Natural killer cell (primary cell): ENCODE measurements at regions not wholly inside any gene's neighbourhood (a gene's known extent, or its start where the extent isn't known, plus 50 kb on each side); places are given as distances from the start of the nearest gene placed in this dataset.
"Not testable (repeated sequence)": the region's sequence is repeated elsewhere in the genome, so short reads cannot be mapped to it uniquely, and the experiment has no call there.

Experiments
- ATAC-seq, 3 donors: fragments of 150-1000 bp in 2 of 3; fragments of 200-7000 bp in 1 of 3; cut with Tn5 transposase; 1 replicate in 1 of 3; 2 replicates in 2 of 3; pipeline ENCODE4 v1.10.0; 2021; ENCODE audit warnings: mild to moderate bottlenecking in 2 of 3, moderate library complexity in 2 of 3
- DNase-seq, 2 donors: peaks; one replicate each; pipeline versions ENCODE4 v3.0.0 to v3.0.0-alpha.2; 2013 to 2021; ENCODE audit warnings: mixed read lengths in 1 of 2
- H3K27ac ChIP-seq: one replicate; pipeline ENCODE4 v1.5.1; 2013; ENCODE audit warnings: mild to moderate bottlenecking, low read length
- H3K27me3 ChIP-seq: one replicate; pipeline ENCODE4 v1.6.1; 2013; ENCODE audit warnings: low read length; ENCODE audit not compliant: control insufficient read depth, insufficient read depth
- H3K36me3 ChIP-seq: one replicate; pipeline ENCODE4 v1.6.1; 2013; ENCODE audit warnings: low read length; ENCODE audit not compliant: control insufficient read depth, insufficient read depth
- H3K4me1 ChIP-seq: one replicate; pipeline ENCODE4 v1.6.1; 2013; ENCODE audit warnings: low read length; ENCODE audit not compliant: control insufficient read depth, insufficient read depth
- H3K4me3 ChIP-seq: one replicate; pipeline ENCODE4 v1.5.1; 2013; ENCODE audit warnings: low read length
- H3K9me3 ChIP-seq: one replicate; pipeline ENCODE4 v1.6.1; 2013; ENCODE audit warnings: low read length; ENCODE audit not compliant: control insufficient read depth, insufficient read depth
- H3K27ac Mint-ChIP-seq, 2 donors: one replicate each; pipeline ENCODE4 v1.8.0; 2022; ENCODE audit warnings: mild to moderate bottlenecking in 2 of 2, mixed read lengths in 2 of 2, moderate library complexity in 1 of 2
- H3K27me3 Mint-ChIP-seq, 2 donors: one replicate each; pipeline ENCODE4 v1.8.0; 2022; ENCODE audit warnings: low read depth in 2 of 2, mixed read lengths in 2 of 2
- H3K36me3 Mint-ChIP-seq: one replicate; pipeline ENCODE4 v1.8.0; 2022; ENCODE audit warnings: mixed read lengths
- H3K4me1 Mint-ChIP-seq, 2 donors: one replicate each; pipeline ENCODE4 v1.8.0; 2022; ENCODE audit warnings: mixed read lengths in 2 of 2
- H3K4me3 Mint-ChIP-seq: one replicate; pipeline ENCODE4 v1.8.0; 2022; ENCODE audit warnings: mild to moderate bottlenecking, moderate library complexity, mixed read lengths
- H3K9me3 Mint-ChIP-seq, 2 donors: one replicate each; pipeline ENCODE4 v1.8.0; 2022; ENCODE audit warnings: mixed read lengths in 2 of 2
- CTCF ChIP-seq: fragments of 200-600 bp; IDR thresholded peaks from one replicate; pipeline ENCODE4 v1.8.0; 2022; ENCODE audit warnings: antibody characterized with exemption
- WGBS: methylation state at CpG from one replicate; pipeline ENCODE4 v1.1.7; 2013; ENCODE audit warnings: missing lambda C conversion rate; ENCODE audit not compliant: insufficient coverage; 5-methylcytosine and 5-hydroxymethylcytosine counted together
- intact Hi-C: fragments of 100-400 bp; cut with micrococcal nuclease; formaldehyde crosslinking; loops from one replicate; pipeline ENCODE4 v1.14.2; 2022

- Mint-ChIP-seq H3K4me3 (no peak overlapping the region), H3K27ac (no peak overlapping the region), H3K27me3 (peaks cover 7 to 9% of the 10 kb centered on the region in 2 donors), H3K4me1 (peaks cover 0 to 3% of the 10 kb centered on the region in 2 donors), H3K9me3 (peaks cover 0 to 2% of the 10 kb centered on the region in 2 donors), H3K36me3 (no peaks in the 10 kb centered on the region)
- Histone ChIP-seq H3K27ac (no peak overlapping the region), H3K4me1 (no peaks in the 10 kb centered on the region), H3K4me3 (no peak overlapping the region), H3K27me3 (no peaks in the 10 kb centered on the region), H3K9me3 (no peaks in the 10 kb centered on the region), H3K36me3 (no peaks in the 10 kb centered on the region)
- intact Hi-C loops, result no loop called here
- no peak for DNase-seq
- WGBS, result 100% methylated on average over 1 of the region's 3 CpGs
- TF ChIP-seq CTCF, result no peak
- no peak for ATAC-seq
Observed at GRCh38 chr5:102590467-102590866, 91.7 kb upstream of the SLCO6A1 start.

GRCh38 chr5:102591650-102592049 is 92.8 kb upstream of the SLCO6A1 start:
- Mint-ChIP-seq H3K36me3 (no peaks in the 10 kb centered on the region), H3K4me3 (no peak overlapping the region), H3K27ac (no peak overlapping the region), H3K27me3 (peaks cover 7 to 9% of the 10 kb centered on the region in 2 donors), H3K9me3 (peaks cover 0 to 2% of the 10 kb centered on the region in 2 donors), H3K4me1 (peaks cover 0 to 8% of the 10 kb centered on the region in 2 donors)
- no peak for DNase-seq
- Histone ChIP-seq H3K9me3 (no peaks in the 10 kb centered on the region), H3K36me3 (no peaks in the 10 kb centered on the region), H3K27ac (no peak overlapping the region), H3K4me1 (no peaks in the 10 kb centered on the region), H3K4me3 (no peak overlapping the region), H3K27me3 (no peaks in the 10 kb centered on the region)
- intact Hi-C loops, result no loop called here
- ATAC-seq, result no peak
- no peak for TF ChIP-seq CTCF
- 68% methylated on average over 4 of the region's 5 CpGs for WGBS

- H3K36me3 ChIP-seq, DNase-seq, H3K9me3 Mint-ChIP-seq, H3K27me3 ChIP-seq, H3K4me3 ChIP-seq, H3K27ac ChIP-seq, H3K36me3 Mint-ChIP-seq, H3K27me3 Mint-ChIP-seq, ATAC-seq, H3K27ac Mint-ChIP-seq, H3K4me3 Mint-ChIP-seq, H3K9me3 ChIP-seq, H3K4me1 ChIP-seq, H3K4me1 Mint-ChIP-seq, intact Hi-C loops: not testable (repeated sequence)
- 98% methylated on average over 3 of the region's 3 CpGs for WGBS
Observed at GRCh38 chr5:102592586-102592985, 93.8 kb upstream of the SLCO6A1 start.

- H3K9me3 Mint-ChIP-seq, result peaks cover 0 to 2% of the 10 kb centered on the region in 2 donors
- no peak for DNase-seq
- Histone ChIP-seq H3K27me3 (no peaks in the 10 kb centered on the region), H3K36me3 (no peaks in the 10 kb centered on the region), H3K9me3 (no peaks in the 10 kb centered on the region), H3K4me3 (no peak overlapping the region), H3K4me1 (no peaks in the 10 kb centered on the region), H3K27ac (no peak overlapping the region)
- H3K27me3 Mint-ChIP-seq, result peaks cover 5 to 7% of the 10 kb centered on the region in 2 donors
- no peak for TF ChIP-seq CTCF
- H3K36me3 Mint-ChIP-seq, result no peaks in the 10 kb centered on the region
- no peak overlapping the region for H3K4me3 Mint-ChIP-seq
- intact Hi-C loops, result no loop called here
- H3K4me1 Mint-ChIP-seq, result peaks cover 0 to 8% of the 10 kb centered on the region in 2 donors
- no peak overlapping the region for H3K27ac Mint-ChIP-seq
- WGBS, result no CpG with 5 or more reads among the region's 1 CpG
- ATAC-seq, result no peak
Observed at GRCh38 chr5:102594192-102594591, 95.4 kb upstream of the SLCO6A1 start.
